GM18951 (cell line): ENCODE measurements at regions not wholly inside any gene's neighbourhood (a gene's known extent, or its start where the extent isn't known, plus 50 kb on each side); places are given as distances from the start of the nearest gene placed in this dataset.
"Not testable (repeated sequence)": the region's sequence is repeated elsewhere in the genome, so short reads cannot be mapped to it uniquely, and the experiment has no call there.

ENCODE experiments used
- POLR2A ChIP-seq: IDR thresholded peaks from 4 replicates; pipeline ENCODE4 v1.6.1; 2011; ENCODE audit warnings: mild to moderate bottlenecking; ENCODE audit not compliant: insufficient read length, insufficient read depth; ENCODE audit errors: extremely low read depth
- in situ Hi-C: fragments of 300-500 bp; cut with MboI; formaldehyde crosslinking; loops from one replicate; pipeline ENCODE4 v1.12.0; 2022; ENCODE audit warnings: low sequenced_read_pairs, mixed read lengths, inconsistent platforms; ENCODE audit not compliant: unreplicated experiment

DNA sequence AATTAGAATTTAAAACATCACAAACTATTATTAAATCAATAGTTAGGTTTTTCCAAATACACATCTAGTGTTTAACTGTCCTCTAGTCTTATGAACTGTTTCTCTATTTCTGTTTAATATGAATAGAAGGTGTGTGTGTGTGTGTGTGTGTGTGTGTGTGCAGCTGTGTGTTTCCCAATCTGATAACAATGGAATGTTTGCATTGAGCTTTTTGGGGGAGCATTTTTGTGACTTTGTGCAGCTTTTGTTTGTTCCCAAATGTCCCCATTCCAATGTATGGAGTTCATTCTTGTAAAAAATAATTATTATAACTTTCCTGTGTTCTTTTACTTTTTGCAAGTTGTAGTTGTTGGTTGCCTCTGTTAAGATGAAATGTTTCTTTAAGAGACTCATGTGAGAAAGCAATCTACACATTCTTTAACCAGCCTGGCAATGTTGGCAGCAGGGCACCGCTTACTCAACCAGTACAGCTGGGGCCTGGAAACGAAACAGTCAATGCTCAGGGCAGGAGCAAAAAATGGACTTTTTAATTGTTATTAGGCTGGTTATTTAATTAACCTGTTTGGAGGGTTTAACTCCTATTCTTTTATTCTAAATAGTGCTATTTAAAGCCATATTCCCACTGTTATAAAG, 354.3 kb downstream of the SRGAP2C start:
- TF ChIP-seq POLR2A = no peak
- in situ Hi-C loops = no loop called here

DNA sequence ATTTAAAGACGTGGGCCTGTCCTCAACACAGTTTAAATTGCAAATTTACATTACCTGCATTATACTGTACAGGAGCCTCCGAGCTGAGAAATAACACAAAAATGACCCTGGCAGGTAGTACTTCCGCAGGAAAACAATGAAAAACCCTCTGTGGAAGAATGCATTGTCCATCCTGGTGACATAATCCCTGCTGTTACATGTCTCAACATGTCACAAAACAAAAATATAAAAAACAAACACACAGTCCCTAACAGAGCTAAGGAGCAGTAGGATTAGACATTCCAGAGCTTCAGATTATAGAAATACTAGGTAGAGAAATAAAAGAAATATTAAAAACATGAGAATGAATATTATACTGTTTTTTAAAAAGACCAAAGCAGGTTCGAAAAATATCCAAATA, 359.2 kb downstream of the SRGAP2C start:
- in situ Hi-C loops = not testable (repeated sequence)

DNA sequence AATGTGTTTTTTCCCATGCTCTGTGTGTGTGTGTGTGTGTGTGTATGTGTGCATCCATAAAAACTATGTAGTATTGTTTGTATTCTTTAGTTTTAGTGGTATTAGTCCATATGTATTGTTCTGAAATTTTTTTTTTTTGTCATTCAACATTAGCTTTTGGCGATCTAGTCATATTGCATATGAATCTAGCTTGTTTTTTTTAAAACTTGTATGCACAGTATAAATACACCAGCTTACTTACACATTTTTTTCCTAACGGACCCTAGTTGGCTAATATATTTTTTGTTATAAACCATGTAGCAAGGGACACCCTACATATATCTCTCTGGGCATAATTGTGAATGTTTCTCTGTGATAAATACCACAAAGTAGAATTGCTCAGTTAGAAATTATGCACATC, 359.7 kb downstream of the SRGAP2C start:
- in situ Hi-C loops = no loop called here

DNA sequence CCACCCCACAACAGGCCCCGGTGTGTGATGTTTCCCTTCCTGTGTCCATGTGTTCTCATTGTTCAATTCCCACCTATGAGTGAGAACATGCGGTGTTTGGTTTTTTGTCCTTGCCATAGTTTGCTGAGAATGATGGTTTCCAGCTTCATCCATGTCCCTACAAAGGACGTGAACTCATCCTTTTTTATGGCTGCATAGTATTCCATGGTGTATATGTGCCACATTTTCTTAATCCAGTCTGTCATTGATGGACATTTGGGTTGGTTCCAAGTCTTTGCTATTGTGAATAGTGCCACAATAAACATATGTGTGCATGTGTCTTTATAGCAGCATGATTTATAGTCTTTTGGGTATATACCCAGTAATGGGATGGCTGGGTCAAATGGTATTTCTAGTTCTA, 361.1 kb downstream of the SRGAP2C start:
- in situ Hi-C loops = not testable (repeated sequence)

More for the DNA sequence above, 359.7 kb downstream of the SRGAP2C start:
- no peak for TF ChIP-seq POLR2A

DNA sequence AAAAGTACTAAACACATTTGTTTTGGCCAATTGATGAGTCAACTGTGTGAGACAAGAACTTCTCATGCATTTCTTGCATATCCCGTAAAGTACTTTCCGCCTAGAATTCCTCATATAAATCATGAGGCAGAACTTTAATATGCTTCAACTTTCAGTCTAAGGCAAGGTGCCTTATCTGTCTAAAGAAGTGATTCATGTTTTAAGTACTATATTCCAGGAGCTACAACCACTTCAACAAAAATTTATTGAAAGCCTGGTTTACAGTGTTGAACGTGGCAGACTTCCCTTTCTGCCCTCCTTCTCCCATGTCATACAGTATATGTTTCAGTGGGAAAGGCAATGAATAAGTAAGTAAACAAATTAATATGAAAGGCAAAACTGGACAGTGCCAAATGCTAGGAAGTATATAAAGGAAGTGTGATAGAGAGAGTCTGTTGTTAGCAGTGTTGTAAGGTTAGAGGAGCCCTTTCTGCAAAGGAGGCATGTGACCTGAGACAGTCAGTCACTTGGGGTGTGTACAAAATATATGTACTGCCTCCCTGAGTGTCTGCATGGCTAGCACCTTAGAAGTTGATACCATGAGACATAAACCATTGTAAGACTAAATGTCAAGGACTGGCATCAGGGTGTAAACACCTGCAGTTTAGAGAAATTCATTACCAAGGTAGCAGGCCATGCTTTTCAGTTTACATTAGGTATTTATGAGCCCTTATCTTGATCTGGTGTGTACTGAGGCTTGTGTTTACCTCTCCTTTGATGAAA, 362.2 kb downstream of the SRGAP2C start:
- TF ChIP-seq POLR2A = no peak
- in situ Hi-C loops = no loop called here

DNA sequence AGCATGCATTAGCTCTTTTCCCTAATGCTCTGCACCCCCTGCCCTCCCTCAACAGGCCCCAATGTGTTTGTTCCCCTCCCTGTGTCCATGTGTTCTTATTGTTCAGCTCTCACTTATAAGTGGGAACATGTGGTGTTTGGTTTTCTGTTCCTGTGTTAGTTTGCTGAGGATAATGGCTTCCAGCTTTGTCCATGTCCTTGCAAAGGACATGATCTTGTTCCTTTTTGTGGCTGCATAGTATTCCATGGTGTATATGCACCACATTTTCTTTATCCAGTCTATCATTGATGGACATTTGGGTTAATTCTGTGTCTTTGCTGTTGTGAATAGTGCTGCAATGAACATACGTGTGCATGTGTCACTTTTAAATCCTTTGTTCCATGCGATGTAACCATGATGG, 363.0 kb downstream of the SRGAP2C start:
- in situ Hi-C loops = not testable (repeated sequence)

DNA sequence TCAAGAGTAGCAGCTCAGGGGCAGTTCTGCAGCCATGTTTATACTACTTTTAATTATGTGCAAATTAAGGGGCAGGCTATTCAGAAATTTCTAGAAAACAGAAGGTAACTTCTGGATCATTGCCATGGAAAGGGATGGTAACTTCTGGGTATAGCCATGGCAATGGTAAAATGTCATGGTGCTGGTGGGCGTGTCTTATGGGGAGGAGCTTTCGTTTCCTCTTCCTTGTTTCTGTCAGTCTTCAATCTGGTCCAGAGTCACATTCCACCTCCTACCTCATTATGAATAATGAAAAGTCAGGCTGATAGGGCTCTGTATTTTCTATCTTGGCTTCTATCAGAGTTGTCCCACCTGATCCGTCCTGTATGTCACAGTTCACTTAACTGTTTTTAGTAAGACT, 366.0 kb downstream of the SRGAP2C start:
- in situ Hi-C loops = not testable (repeated sequence)

DNA sequence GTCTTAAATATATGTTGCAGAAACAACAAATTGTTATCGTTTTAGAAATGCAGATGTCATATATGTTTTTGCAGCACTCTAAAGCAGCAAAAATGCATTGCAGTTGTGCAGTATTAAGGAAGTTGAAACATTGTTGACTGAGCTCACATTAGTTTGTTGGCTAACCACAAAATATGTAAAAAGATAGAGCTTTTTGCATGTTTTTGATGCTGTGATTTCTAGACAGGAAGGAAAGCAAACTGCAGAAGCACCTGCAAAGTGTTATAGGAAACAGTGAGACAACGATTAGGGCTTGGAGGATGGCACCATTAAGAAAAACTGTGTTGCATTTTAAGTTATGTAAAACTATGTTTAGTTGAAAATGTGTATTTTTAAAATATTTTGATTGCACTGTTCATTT, 366.7 kb downstream of the SRGAP2C start:
- in situ Hi-C loops = not testable (repeated sequence)

DNA sequence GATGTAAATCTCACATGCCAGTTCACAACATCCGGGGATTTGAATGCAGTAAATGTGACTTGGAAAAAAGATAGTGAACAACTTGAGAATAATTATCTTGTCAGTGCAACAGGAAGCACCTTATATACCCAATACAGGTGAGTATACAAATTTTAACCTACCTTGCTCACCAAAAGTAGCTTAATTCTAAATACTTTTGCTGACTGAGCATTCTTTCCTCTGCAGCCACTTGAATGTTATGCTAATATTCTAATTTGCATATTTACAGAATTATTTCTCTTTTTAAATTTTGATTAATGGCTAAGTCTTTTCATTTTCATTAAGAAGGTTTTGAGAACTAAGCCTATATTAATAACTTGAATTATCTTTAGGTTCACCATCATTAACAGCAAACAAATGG, 371.8 kb downstream of the SRGAP2C start:
- in situ Hi-C loops = not testable (repeated sequence)

DNA sequence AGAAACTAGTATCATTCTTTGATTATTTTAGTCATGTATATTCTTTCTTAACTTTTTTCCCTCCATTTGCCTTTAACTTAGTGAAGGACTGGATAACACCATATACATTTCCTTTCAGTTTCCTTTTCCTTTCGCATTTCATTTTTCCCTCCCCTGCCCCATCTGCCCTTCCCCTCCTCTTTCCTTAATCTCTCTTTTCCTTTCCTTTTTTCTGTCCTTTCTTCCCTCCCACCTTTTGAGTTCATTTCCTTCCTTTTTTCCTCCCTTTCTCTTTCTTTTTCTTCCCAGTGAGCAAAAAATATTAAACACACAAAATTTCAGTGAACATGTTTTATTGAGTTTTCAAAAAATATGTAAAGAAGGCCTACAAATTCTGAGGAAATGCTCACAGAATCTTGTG, 373.3 kb downstream of the SRGAP2C start:
- in situ Hi-C loops = not testable (repeated sequence)

DNA sequence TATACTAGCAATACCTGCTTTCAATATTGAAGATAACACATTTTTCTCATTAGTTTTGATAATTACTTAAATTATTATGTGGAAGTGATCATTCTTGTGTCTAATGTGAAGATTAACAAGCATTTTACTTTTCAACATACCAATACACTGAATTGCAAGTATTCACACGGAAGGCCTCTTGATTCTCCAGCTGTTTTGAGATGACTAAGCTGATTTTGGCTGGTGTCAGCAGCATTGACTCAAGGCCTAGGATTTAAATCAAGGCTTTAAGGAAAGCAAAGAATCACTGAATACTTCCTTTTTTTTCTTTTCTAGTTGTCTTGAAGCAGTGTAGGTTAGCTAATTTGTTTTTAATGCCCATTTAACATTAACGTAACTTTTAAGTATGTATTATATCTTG, 373.7 kb downstream of the SRGAP2C start:
- TF ChIP-seq POLR2A = no peak
- in situ Hi-C loops = no loop called here

DNA sequence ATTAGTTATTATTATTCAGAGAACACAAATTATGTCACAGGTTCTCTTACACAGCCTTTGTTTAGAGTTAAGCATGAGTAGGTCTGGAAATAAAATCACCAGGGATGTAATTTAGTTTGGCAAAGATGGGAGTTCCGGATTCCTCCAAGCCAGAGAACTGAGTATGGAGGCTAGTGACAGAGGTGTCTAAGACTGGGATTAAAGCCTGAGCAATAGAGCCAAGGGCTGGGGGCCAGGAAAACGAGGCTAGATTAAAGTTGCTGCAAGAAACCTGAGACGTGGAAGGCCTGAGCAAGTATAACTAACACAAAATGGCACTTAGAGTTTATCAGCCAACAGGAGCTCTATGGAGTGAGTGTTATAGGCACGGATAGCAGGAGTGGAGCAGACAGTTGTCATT, 381.6 kb downstream of the SRGAP2C start:
- in situ Hi-C loops = no loop called here
- no peak for TF ChIP-seq POLR2A

DNA sequence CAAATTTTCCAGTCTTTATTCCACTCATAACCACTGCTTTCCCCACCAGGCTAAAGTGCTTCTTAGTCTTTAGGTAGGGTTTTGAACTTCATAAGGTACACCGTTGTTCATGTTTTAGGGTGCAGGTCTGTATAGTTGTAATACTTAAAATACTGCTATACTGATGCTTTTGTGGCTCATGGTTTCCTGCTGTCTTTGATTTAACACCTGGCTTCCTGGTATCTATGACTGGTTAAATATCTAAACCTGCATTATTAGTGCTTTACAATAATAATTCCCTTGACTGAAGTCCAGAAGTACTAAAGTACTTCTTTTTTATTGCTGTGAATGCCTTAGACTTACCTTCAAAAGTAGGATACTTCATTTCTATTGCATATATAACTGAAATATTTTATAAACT, 384.7 kb downstream of the SRGAP2C start:
- TF ChIP-seq POLR2A = no peak
- in situ Hi-C loops = no loop called here

DNA sequence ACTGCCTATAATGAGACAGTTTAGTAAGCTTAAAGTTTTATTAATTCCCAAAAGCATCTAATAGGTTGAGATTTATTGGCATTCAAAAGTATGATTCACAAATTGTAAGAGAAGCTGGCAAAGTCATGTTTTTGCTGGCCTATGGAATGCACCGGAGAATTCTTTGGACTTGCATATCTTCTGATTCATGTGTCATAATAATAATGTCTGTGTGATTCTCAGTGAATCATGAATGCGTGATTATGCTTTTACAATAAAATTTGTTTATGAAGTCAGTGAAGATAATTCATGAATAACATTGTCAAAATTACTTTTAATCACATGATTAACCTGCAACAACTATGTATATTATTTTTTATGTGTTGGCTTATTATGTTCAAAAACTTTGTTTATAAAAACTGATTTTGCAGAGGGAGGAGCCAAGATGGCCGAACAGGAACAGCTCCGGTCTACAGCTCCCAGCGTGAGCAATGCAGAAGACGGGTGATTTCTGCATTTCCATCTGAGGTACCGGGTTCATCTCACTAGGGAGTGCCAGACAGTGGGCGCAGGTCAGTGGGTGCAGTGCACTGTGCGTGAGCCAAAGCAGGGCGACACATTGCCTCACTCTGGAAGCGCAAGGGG, 389.2 kb downstream of the SRGAP2C start:
- in situ Hi-C loops = not testable (repeated sequence)

DNA sequence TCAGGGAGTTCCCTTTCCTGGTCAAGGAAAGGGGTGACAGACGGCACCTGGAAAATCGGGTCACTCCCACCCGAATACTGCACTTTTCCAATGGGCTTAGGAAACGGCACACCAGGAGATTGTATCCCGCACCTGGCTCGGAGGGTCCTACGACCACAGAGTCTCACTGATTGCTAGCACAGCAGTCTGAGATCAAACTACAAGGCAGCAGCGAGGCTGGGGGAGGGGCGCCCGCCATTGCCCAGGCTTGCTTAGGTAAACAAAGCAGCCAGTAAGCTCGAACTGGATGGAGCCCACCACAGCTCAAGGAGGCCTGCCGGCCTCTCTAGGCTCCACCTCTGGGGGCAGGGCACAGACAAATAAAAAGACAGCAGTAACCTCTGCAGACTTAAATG, 389.7 kb downstream of the SRGAP2C start:
- in situ Hi-C loops = not testable (repeated sequence)

DNA sequence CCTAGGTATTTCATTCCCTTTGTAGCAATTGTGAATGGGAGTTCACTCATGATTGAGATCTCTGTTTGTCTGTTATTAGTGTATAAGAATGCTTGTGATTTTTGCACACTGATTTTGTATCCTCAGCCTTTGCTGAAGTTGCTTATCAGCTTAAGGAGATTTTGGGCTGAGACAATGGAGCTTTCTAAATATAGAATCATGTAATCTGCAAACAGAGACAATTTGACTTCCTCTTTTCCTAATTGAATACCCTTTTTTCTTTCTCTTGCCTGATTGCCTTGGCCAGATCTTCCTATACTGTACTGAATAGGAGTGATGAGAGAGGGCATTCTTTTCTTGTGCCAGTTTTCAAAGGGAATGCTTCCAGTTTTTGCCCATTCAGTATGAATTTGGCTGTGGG, 398.1 kb downstream of the SRGAP2C start:
- in situ Hi-C loops = not testable (repeated sequence)
